OCI-LY3 (cell line): ENCODE measurements at regions not wholly inside any gene's neighbourhood (a gene's known extent, or its start where the extent isn't known, plus 50 kb on each side); places are given as distances from the start of the nearest gene placed in this dataset.

Experiments
- H2AFZ ChIP-seq: fragments of 200-600, 300-600 bp; shearing (Covaris generic); 2 replicates; pipeline ENCODE4 v1.6.0; 2014; ENCODE audit warnings: antibody characterized with exemption, low read depth, low read length
- H3K27ac ChIP-seq: fragments of 200-600, 300-600 bp; sonication (generic); 2 replicates; pipeline ENCODE4 v1.5.1; 2014; ENCODE audit warnings: mild to moderate bottlenecking, low read length, moderate library complexity, mixed read lengths
- H3K27me3 ChIP-seq: fragments of 200-600, 300-600 bp; sonication (generic); 2 replicates; pipeline ENCODE4 v1.6.1; 2014; ENCODE audit warnings: low read depth, low read length, mixed read lengths
- H3K36me3 ChIP-seq: fragments of 200-600, 300-600 bp; sonication (generic); replicated peaks from 2 replicates; pipeline ENCODE3; 2014; ENCODE audit warnings: low read depth, low read length, mixed read lengths
- H3K4me1 ChIP-seq: fragments of 300-600, 200-600 bp; sonication (generic); 2 replicates; pipeline ENCODE4 v1.6.1; 2014; ENCODE audit warnings: low read length, mixed read lengths
- H3K4me2 ChIP-seq: fragments of 200-600, 300-600 bp; sonication (generic); 2 replicates; pipeline ENCODE4 v1.6.1; 2014; ENCODE audit warnings: low read length, mixed read lengths
- H3K4me3 ChIP-seq: fragments of 300-600, 200-600 bp; sonication (generic); 2 replicates; pipeline ENCODE4 v1.5.1; 2014; ENCODE audit warnings: antibody characterized with exemption, mild to moderate bottlenecking, low read length, moderate library complexity
- H3K79me2 ChIP-seq: fragments of 300-600, 200-600 bp; shearing (Covaris generic); 2 replicates; pipeline ENCODE4 v1.6.1; 2014; ENCODE audit warnings: mild to moderate bottlenecking, low read length, mixed read lengths
- H3K9ac ChIP-seq: fragments of 300-600, 200-600 bp; shearing (Covaris generic); 2 replicates; pipeline ENCODE4 v1.6.0; 2014; ENCODE audit warnings: mild to moderate bottlenecking, low read length, moderate library complexity
- H3K9me3 ChIP-seq: fragments of 200-600, 300-600 bp; shearing (Covaris generic); 2 replicates; pipeline ENCODE4 v1.6.1; 2014; ENCODE audit warnings: low read length, mixed read lengths; ENCODE audit not compliant: insufficient read depth
- H4K20me1 ChIP-seq: fragments of 200-600, 300-600 bp; sonication (generic); 2 replicates; pipeline ENCODE4 v1.6.1; 2016; ENCODE audit warnings: low read length, mixed read lengths; ENCODE audit not compliant: insufficient read depth
- EZH2phosphoT487 ChIP-seq: fragments of 200-600 bp; shearing (Covaris generic); IDR thresholded peaks from 2 replicates; pipeline ENCODE4 v1.6.1; 2018; ENCODE audit warnings: antibody characterized with exemption, mixed run types, low read depth
- TF ChIP-seq, protein P1 (sequence below): fragments of 200-600, 300-600 bp; sonication (generic); IDR thresholded peaks from 2 replicates; pipeline ENCODE4 v1.5.1; 2014; ENCODE audit warnings: antibody characterized with exemption, low read length, low read depth

GRCh38 chr1:17893891-17894631 lies 138.9 kb downstream of the ACTL8 start:
- no peak overlapping the region for H3K9ac ChIP-seq
- no peaks in the 10 kb centered on the region for H3K4me1 ChIP-seq
- H3K27ac ChIP-seq: no peak overlapping the region
- H4K20me1 ChIP-seq: no peaks in the 10 kb centered on the region
- no peaks in the 10 kb centered on the region for H3K27me3 ChIP-seq
- TF ChIP-seq, protein P1, sequence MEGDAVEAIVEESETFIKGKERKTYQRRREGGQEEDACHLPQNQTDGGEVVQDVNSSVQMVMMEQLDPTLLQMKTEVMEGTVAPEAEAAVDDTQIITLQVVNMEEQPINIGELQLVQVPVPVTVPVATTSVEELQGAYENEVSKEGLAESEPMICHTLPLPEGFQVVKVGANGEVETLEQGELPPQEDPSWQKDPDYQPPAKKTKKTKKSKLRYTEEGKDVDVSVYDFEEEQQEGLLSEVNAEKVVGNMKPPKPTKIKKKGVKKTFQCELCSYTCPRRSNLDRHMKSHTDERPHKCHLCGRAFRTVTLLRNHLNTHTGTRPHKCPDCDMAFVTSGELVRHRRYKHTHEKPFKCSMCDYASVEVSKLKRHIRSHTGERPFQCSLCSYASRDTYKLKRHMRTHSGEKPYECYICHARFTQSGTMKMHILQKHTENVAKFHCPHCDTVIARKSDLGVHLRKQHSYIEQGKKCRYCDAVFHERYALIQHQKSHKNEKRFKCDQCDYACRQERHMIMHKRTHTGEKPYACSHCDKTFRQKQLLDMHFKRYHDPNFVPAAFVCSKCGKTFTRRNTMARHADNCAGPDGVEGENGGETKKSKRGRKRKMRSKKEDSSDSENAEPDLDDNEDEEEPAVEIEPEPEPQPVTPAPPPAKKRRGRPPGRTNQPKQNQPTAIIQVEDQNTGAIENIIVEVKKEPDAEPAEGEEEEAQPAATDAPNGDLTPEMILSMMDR: no peak
- TF ChIP-seq EZH2phosphoT487: no peak
- no peaks in the 10 kb centered on the region for H3K9me3 ChIP-seq
- no peaks in the 10 kb centered on the region for H3K36me3 ChIP-seq
- no peak overlapping the region for H3K4me3 ChIP-seq
- no peaks in the 10 kb centered on the region for H3K79me2 ChIP-seq
- no peak overlapping the region for H3K4me2 ChIP-seq
- no peak overlapping the region for H2AFZ ChIP-seq

- no peak overlapping the region for H3K27ac ChIP-seq
- H3K4me3 ChIP-seq: no peak overlapping the region
- H3K79me2 ChIP-seq: no peaks in the 10 kb centered on the region
- H3K9ac ChIP-seq: no peak overlapping the region
- no peak overlapping the region for H3K4me2 ChIP-seq
- TF ChIP-seq, protein P1: no peak
- TF ChIP-seq EZH2phosphoT487: no peak
- no peaks in the 10 kb centered on the region for H3K4me1 ChIP-seq
- no peaks in the 10 kb centered on the region for H4K20me1 ChIP-seq
- H2AFZ ChIP-seq: no peak overlapping the region
- no peaks in the 10 kb centered on the region for H3K27me3 ChIP-seq
- no peaks in the 10 kb centered on the region for H3K9me3 ChIP-seq
- H3K36me3 ChIP-seq: no peaks in the 10 kb centered on the region
These were observed 140.3 kb downstream of the ACTL8 start for GRCh38 chr1:17895401-17895800.

- H3K9ac ChIP-seq: no peak overlapping the region
- TF ChIP-seq, protein P1: no peak
- TF ChIP-seq EZH2phosphoT487: no peak
- H3K4me1 ChIP-seq: no peaks in the 10 kb centered on the region
- no peaks in the 10 kb centered on the region for H3K9me3 ChIP-seq
- H3K36me3 ChIP-seq: no peaks in the 10 kb centered on the region
- H3K27me3 ChIP-seq: no peaks in the 10 kb centered on the region
- no peak overlapping the region for H3K4me2 ChIP-seq
- no peak overlapping the region for H3K27ac ChIP-seq
- H3K4me3 ChIP-seq: no peak overlapping the region
- no peaks in the 10 kb centered on the region for H3K79me2 ChIP-seq
- H2AFZ ChIP-seq: no peak overlapping the region
- no peaks in the 10 kb centered on the region for H4K20me1 ChIP-seq
These were observed 140.9 kb downstream of the ACTL8 start for GRCh38 chr1:17895986-17896385.

- H3K4me3 ChIP-seq: no peak overlapping the region
- H3K9me3 ChIP-seq: no peaks in the 10 kb centered on the region
- no peaks in the 10 kb centered on the region for H3K27me3 ChIP-seq
- H3K4me2 ChIP-seq: no peak overlapping the region
- no peaks in the 10 kb centered on the region for H4K20me1 ChIP-seq
- H3K27ac ChIP-seq: no peak overlapping the region
- H2AFZ ChIP-seq: no peak overlapping the region
- no peak for TF ChIP-seq EZH2phosphoT487
- TF ChIP-seq, protein P1: no peak
- no peak overlapping the region for H3K9ac ChIP-seq
- no peaks in the 10 kb centered on the region for H3K36me3 ChIP-seq
- no peaks in the 10 kb centered on the region for H3K79me2 ChIP-seq
- no peaks in the 10 kb centered on the region for H3K4me1 ChIP-seq
These were observed 148.3 kb downstream of the ACTL8 start for GRCh38 chr1:17903386-17903785.
